WTC11 (cell line): ENCODE measurements at regions not wholly inside any gene's neighbourhood (a gene's known extent, or its start where the extent isn't known, plus 50 kb on each side); places are given as distances from the start of the nearest gene placed in this dataset.

Experiments
- CTCF ChIP-seq: fragments of 200-600 bp; IDR thresholded peaks from 2 replicates; pipeline ENCODE4 v1.8.0; 2022; ENCODE audit warnings: antibody characterized with exemption
- PRRX2 ChIP-seq: fragments of 250-450 bp; sonication (Bioruptor Pico); IDR thresholded peaks from 2 replicates; pipeline ENCODE4 v1.8.0; 2021; ENCODE audit warnings: mild to moderate bottlenecking

DNA sequence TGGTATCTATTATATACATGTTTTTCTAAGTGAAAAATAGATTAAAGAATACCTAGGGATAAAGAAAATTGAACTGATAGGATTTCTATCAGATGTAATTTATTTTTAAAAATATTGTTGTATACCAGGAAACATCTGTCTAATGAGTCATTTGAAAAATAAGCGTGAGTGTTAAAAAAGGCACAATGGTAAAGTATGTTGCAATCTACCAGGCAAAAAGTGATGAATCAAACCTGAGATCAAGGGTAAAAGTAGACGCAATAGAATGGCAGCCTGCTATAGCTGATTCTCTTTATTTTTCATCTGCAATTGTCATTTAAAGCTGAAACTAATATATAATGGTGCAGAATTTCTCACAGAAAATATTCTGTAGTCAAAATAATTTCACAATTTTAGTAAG lies 1119.6 kb downstream of the PCDH18 start:
- TF ChIP-seq CTCF (no peak), PRRX2 (no peak)
